Spleen (tissue), 11 donors: ENCODE measurements at regions not wholly inside any gene's neighbourhood (a gene's known extent, or its start where the extent isn't known, plus 50 kb on each side); places are given as distances from the start of the nearest gene placed in this dataset.

Experiments used
- DNase-seq: peaks from one replicate; pipeline ENCODE4 v3.0.0-alpha.2; 2020
- H3K27ac ChIP-seq, 8 donors: fragments of 200-600 bp; sonication (generic) in 7 of 8; 1 replicate in 4 of 8; 2 replicates in 4 of 8; pipeline versions ENCODE4 v1.5.0 to v1.8.0; 2016 to 2021; ENCODE audit warnings: inconsistent platforms in 4 of 8, mild to moderate bottlenecking in 4 of 8, moderate library complexity in 1 of 8
- H3K27me3 ChIP-seq, 7 donors: fragments of 200-600 bp; sonication (generic) in 6 of 7; replicated peaks in 1 of 7; 1 replicate in 4 of 7; 2 replicates in 3 of 7; pipeline versions ENCODE4 v1.5.0 to v1.8.0; 2016 to 2021; ENCODE audit warnings: inconsistent platforms in 3 of 7, mild to moderate bottlenecking in 1 of 7
- H3K36me3 ChIP-seq, 6 donors: fragments of 200-600 bp; sonication (generic) in 5 of 6; 1 replicate in 4 of 6; 2 replicates in 2 of 6; pipeline versions ENCODE4 v1.5.0 to v1.8.0; 2016 to 2021; ENCODE audit warnings: inconsistent platforms in 2 of 6
- H3K4me1 ChIP-seq, 6 donors: fragments of 200-600 bp; sonication (generic) in 5 of 6; 1 replicate in 3 of 6; 2 replicates in 3 of 6; pipeline versions ENCODE4 v1.5.0 to v1.8.0; 2016 to 2021; ENCODE audit warnings: inconsistent platforms in 3 of 6
- H3K4me3 ChIP-seq, 8 donors: fragments of 200-600 bp; sonication (generic) in 7 of 8; 1 replicate in 4 of 8; 2 replicates in 4 of 8; pipeline versions ENCODE4 v1.5.0 to v1.8.0; 2016 to 2021; ENCODE audit warnings: inconsistent platforms in 4 of 8, mild to moderate bottlenecking in 4 of 8, moderate library complexity in 2 of 8
- H3K9me3 ChIP-seq, 8 donors: fragments of 200-600 bp; sonication (generic) in 7 of 8; 1 replicate in 4 of 8; 2 replicates in 4 of 8; pipeline versions ENCODE4 v1.5.0 to v1.8.0; 2016 to 2021; ENCODE audit warnings: inconsistent platforms in 4 of 8
- POLR2A ChIP-seq, 3 donors: fragments of 450-650 bp; IDR thresholded peaks; one replicate each; pipeline ENCODE4 v1.5.1; 2017; ENCODE audit warnings: antibody characterized with exemption in 3 of 3, mild to moderate bottlenecking in 1 of 3
- POLR2AphosphoS5 ChIP-seq, 3 donors: sonication (generic); formaldehyde crosslinking; IDR thresholded peaks; one replicate each; pipeline ENCODE4 v1.5.1; 2017; ENCODE audit warnings: antibody characterized with exemption in 3 of 3
- WGBS, 5 donors: extraction: QIAGEN DNeasy Blood & Tissue Kit in 3 of 5; methylation state at CpG; one replicate each; pipeline versions ENCODE4 v1.1.5 to v1.1.7; 2013 to 2018; 5-methylcytosine and 5-hydroxymethylcytosine counted together
- intact Hi-C: fragments of 100-400 bp; cut with DNase I; formaldehyde crosslinking; loops from one replicate; pipeline ENCODE4 v1.15.0; 2023; ENCODE audit warnings: low total_unique reads
- TF ChIP-seq, protein P1 (sequence below), 11 experiments: fragments of 200-600 bp in 7 of 11; fragments of 450-650 bp in 4 of 11; sonication (generic) in 4 of 11; IDR thresholded peaks in 8 of 11; conservative IDR thresholded peaks in 3 of 11; 1 replicate in 7 of 11; 2 replicates in 4 of 11; pipeline versions ENCODE4 v1.4.0 to v1.8.0; 2016 to 2021; ENCODE audit warnings: antibody characterized with exemption in 11 of 11, inconsistent platforms in 4 of 11, mild to moderate bottlenecking in 1 of 11
- donor health status: healthy with polysubstance abuse.
- donor health status: DM: no; HTN: no; CAD: no; lungs with moderate emphysema.
- donor health status: DM: no; HTN: no; CAD: no.
- donor health status: Bipolar disorder and iron deficiency.
- donor health status: healthy.
- donor health status: DM: no; HTN: no; CAD: no.
- donor health status: DM: yes; HTN: yes; CAD: no.

DNA sequence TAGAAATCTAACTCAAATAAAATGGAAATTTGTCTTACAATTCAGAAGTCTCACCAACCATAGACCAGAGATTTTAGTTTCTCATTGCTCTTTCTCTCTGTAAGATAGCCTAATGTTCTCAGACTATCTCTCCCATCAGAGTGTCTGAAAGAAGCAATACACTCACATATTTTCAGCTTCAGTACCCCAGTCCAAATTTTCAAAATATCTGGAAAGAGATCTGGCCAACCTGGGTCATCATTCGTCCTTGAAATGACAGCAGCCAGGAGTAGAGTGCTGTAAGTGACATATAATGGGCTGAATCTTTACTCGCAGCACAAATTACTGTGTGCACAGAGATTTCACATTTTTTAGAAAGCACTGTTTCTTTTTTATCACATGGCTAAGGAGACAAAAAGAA is 313.3 kb upstream of the PRR16 start:
- WGBS, 5 donors = 72 to 86% (median 83%) methylated on average over 2 of the region's 2 CpGs
- H3K9me3 ChIP-seq = peaks cover 0 to 12% (median 7%) of the 10 kb centered on the region in 8 donors
- H3K27ac ChIP-seq = no peak overlapping the region
- H3K27me3 ChIP-seq = no peaks in the 10 kb centered on the region
- H3K4me3 ChIP-seq = no peak overlapping the region
- TF ChIP-seq, protein P1, sequence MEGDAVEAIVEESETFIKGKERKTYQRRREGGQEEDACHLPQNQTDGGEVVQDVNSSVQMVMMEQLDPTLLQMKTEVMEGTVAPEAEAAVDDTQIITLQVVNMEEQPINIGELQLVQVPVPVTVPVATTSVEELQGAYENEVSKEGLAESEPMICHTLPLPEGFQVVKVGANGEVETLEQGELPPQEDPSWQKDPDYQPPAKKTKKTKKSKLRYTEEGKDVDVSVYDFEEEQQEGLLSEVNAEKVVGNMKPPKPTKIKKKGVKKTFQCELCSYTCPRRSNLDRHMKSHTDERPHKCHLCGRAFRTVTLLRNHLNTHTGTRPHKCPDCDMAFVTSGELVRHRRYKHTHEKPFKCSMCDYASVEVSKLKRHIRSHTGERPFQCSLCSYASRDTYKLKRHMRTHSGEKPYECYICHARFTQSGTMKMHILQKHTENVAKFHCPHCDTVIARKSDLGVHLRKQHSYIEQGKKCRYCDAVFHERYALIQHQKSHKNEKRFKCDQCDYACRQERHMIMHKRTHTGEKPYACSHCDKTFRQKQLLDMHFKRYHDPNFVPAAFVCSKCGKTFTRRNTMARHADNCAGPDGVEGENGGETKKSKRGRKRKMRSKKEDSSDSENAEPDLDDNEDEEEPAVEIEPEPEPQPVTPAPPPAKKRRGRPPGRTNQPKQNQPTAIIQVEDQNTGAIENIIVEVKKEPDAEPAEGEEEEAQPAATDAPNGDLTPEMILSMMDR (IDR thresholded peaks at IDR 0.05 in 8 of 11, conservative IDR thresholded peaks at IDR 0.05 in 3 of 11) = no peak
- TF ChIP-seq POLR2AphosphoS5 (IDR thresholded peaks at IDR 0.05) (no peak), POLR2A (IDR thresholded peaks at IDR 0.05) (no peak)
- DNase-seq = no peak
- H3K4me1 ChIP-seq = no peaks in the 10 kb centered on the region
- H3K36me3 ChIP-seq = no peaks in the 10 kb centered on the region
- intact Hi-C loops = no loop called here

DNA sequence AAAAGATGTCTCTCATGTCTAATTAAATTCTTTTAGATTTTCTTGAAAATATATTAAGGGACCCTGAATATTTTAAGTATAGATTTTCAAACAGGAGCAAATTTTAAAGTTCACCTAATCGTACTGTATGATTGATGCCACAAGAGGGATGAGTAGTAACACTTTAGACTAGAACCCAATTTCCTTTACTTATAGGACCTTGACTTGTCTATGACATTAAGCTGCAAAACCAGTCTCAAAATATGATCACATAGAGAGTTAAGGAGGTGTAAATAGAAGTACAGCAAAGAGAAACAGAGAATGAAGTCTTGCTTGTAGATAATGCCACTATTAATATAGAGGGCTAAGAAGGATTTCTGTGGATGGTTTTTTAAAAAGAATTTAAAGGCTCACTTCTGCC is 312.9 kb upstream of the PRR16 start:
- intact Hi-C loops = no loop called here
- Histone ChIP-seq H3K27me3 (no peaks in the 10 kb centered on the region), H3K9me3 (peaks cover 0 to 8% (median 3%) of the 10 kb centered on the region in 8 donors), H3K4me3 (no peak overlapping the region), H3K36me3 (no peaks in the 10 kb centered on the region), H3K4me1 (no peaks in the 10 kb centered on the region), H3K27ac (no peak overlapping the region)
- TF ChIP-seq POLR2AphosphoS5 (IDR thresholded peaks at IDR 0.05) (no peak), POLR2A (IDR thresholded peaks at IDR 0.05) (no peak)
- TF ChIP-seq, protein P1 (IDR thresholded peaks at IDR 0.05 in 8 of 11, conservative IDR thresholded peaks at IDR 0.05 in 3 of 11) = no peak
- no peak for DNase-seq
- 76 to 98% (median 88%) methylated on average over 1 of the region's 1 CpG for WGBS, 5 donors

DNA sequence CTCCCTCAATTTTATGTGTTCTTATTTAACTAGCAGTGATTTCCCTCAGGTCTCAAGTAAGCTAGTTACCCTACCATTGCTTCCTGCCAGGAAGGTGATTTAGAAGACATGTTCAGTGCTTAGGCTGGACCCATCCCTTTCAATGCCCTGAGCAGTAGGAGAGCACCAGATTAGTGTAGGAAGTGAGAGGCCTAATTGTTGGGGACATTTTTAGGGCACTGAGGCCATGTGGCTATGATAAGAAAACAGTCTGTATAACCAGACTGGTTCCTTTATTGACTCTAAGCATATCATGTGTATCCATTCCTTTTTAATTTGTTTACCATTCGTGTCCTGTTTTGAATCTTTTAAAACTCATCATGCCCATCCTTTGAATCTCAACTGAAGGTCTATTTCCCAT is 312.3 kb upstream of the PRR16 start:
- H3K27me3 ChIP-seq = no peaks in the 10 kb centered on the region
- peaks cover 0 to 2% (median 0%) of the 10 kb centered on the region in 8 donors for H3K9me3 ChIP-seq
- intact Hi-C loops = no loop called here
- WGBS, 5 donors = 73 to 80% (median 77%) methylated on average over 1 of the region's 1 CpG
- H3K4me3 ChIP-seq = no peak overlapping the region
- DNase-seq = no peak
- H3K27ac ChIP-seq = no peak overlapping the region
- H3K36me3 ChIP-seq = no peaks in the 10 kb centered on the region
- TF ChIP-seq, protein P1 (IDR thresholded peaks at IDR 0.05 in 8 of 11, conservative IDR thresholded peaks at IDR 0.05 in 3 of 11) = no peak
- TF ChIP-seq POLR2AphosphoS5 (IDR thresholded peaks at IDR 0.05) (no peak), POLR2A (IDR thresholded peaks at IDR 0.05) (no peak)
- H3K4me1 ChIP-seq = no peaks in the 10 kb centered on the region

DNA sequence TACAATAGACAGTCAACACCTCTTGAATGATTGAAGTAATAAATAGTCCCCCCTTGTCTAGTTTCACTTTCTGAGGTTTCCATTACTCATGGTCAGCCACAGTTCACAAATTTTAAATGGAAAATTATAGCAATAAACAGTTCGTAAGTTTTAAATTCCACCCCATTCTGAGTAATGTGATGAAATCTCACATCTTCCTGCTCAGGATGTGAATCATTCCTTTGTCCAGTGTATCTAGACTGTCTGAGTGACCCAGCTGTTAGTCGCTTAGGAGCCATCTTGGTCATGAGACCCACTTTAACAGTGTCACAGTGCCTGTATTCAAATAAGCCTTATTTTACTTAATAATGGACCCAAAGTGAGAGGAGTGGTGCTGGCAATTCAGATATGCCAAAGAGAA is 311.6 kb upstream of the PRR16 start:
- DNase-seq = no peak
- no peaks in the 10 kb centered on the region for H3K36me3 ChIP-seq
- TF ChIP-seq POLR2AphosphoS5 (IDR thresholded peaks at IDR 0.05) = no peak
- no peak overlapping the region for H3K27ac ChIP-seq
- no peaks in the 10 kb centered on the region for H3K27me3 ChIP-seq
- intact Hi-C loops = no loop called here
- no peaks in the 10 kb centered on the region for H3K9me3 ChIP-seq
- no peak overlapping the region for H3K4me3 ChIP-seq
- H3K4me1 ChIP-seq = no peaks in the 10 kb centered on the region
- WGBS, 5 donors = 73 to 80% (median 77%) methylated on average over 2 of the region's 2 CpGs

DNA sequence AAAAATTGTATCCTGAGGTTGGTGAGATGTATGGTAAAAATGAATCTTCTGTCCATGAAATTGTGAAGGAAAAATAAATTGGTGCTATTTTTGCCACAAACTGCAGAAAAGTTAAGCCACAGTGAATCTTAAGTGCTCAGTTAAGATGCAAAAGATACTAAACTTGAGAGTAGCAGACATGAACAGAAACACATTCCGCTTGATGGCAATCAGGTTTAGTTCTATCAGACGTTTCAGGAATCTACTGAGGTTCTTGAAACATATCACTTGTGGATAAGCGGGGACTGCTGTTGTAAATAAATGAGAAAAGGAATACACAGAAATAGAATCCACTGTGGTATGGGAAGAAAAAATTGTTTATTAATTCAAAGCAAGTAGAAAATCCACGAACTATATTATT is 311.2 kb upstream of the PRR16 start:
- H3K36me3 ChIP-seq = no peaks in the 10 kb centered on the region
- 78 to 86% (median 83%) methylated on average over 4 of the region's 4 CpGs for WGBS, 5 donors
- H3K27ac ChIP-seq = no peak overlapping the region
- H3K27me3 ChIP-seq = no peaks in the 10 kb centered on the region
- H3K4me1 ChIP-seq = no peaks in the 10 kb centered on the region
- no peak overlapping the region for H3K4me3 ChIP-seq
- H3K9me3 ChIP-seq = no peaks in the 10 kb centered on the region
- TF ChIP-seq, protein P1 (IDR thresholded peaks at IDR 0.05 in 8 of 11, conservative IDR thresholded peaks at IDR 0.05 in 3 of 11) = no peak
- TF ChIP-seq POLR2AphosphoS5 (IDR thresholded peaks at IDR 0.05) (no peak), POLR2A (IDR thresholded peaks at IDR 0.05) (no peak)
- intact Hi-C loops = no loop called here
- no peak for DNase-seq
